ENCODE measurements at regions not wholly inside any gene's neighbourhood (a gene's known extent, or its start where the extent isn't known, plus 50 kb on each side); places are given as distances from the start of the nearest gene placed in this dataset.
"Not testable (repeated sequence)": the region's sequence is repeated elsewhere in the genome, so short reads cannot be mapped to it uniquely, and the experiment has no call there.

GRCh38 chr2:49621016-49621415 is 466.7 kb upstream of the FSHR start:
- no peak for DNase-seq (ENCODE audit: low read depth)
- no peak for TF ChIP-seq CTCF (IDR thresholded peaks at IDR 0.05; ENCODE audit: insufficient read depth, low read length, poor library complexity, severe bottlenecking)
- Histone ChIP-seq H3K27me3 (ENCODE audit: control insufficient read depth, insufficient read depth, low read length) (no peaks in the 10 kb centered on the region), H3K4me3 (ENCODE audit: low read depth, low read length) (no peak overlapping the region), H3K36me3 (ENCODE audit: control insufficient read depth, insufficient read depth, low read length) (no peaks in the 10 kb centered on the region)

- no peak for DNase-seq (ENCODE audit: low read depth)
- no peaks in the 10 kb centered on the region for H3K27me3 ChIP-seq (ENCODE audit: control insufficient read depth, insufficient read depth, low read length)
- TF ChIP-seq CTCF (IDR thresholded peaks at IDR 0.05; ENCODE audit: insufficient read depth, low read length, poor library complexity, severe bottlenecking), result peak; percentile 20
- H3K4me3 ChIP-seq (ENCODE audit: low read depth, low read length), result no peak overlapping the region
- no peaks in the 10 kb centered on the region for H3K36me3 ChIP-seq (ENCODE audit: control insufficient read depth, insufficient read depth, low read length)
These were observed 465.5 kb upstream of the FSHR start for GRCh38 chr2:49619804-49620203.

- TF ChIP-seq CTCF (IDR thresholded peaks at IDR 0.05; ENCODE audit: insufficient read depth, low read length, poor library complexity, severe bottlenecking), result no peak
- Histone ChIP-seq H3K27me3 (ENCODE audit: control insufficient read depth, insufficient read depth, low read length) (no peaks in the 10 kb centered on the region), H3K36me3 (ENCODE audit: control insufficient read depth, insufficient read depth, low read length) (no peaks in the 10 kb centered on the region), H3K4me3 (ENCODE audit: low read depth, low read length) (no peak overlapping the region)
- DNase-seq (ENCODE audit: low read depth), result no peak
These were observed 464.2 kb upstream of the FSHR start for GRCh38 chr2:49618491-49618890.

GRCh38 chr2:49616800-49617199 is 462.5 kb upstream of the FSHR start:
- DNase-seq (ENCODE audit: low read depth), result no peak
- Histone ChIP-seq H3K27me3 (ENCODE audit: control insufficient read depth, insufficient read depth, low read length) (no peaks in the 10 kb centered on the region), H3K4me3 (ENCODE audit: low read depth, low read length) (no peak overlapping the region), H3K36me3 (ENCODE audit: control insufficient read depth, insufficient read depth, low read length) (no peaks in the 10 kb centered on the region)
- peak; percentile 63 for TF ChIP-seq CTCF (IDR thresholded peaks at IDR 0.05; ENCODE audit: insufficient read depth, low read length, poor library complexity, severe bottlenecking)

- H3K4me3 ChIP-seq (ENCODE audit: low read depth, low read length); H3K27me3 ChIP-seq (ENCODE audit: control insufficient read depth, insufficient read depth, low read length); DNase-seq (ENCODE audit: low read depth); H3K36me3 ChIP-seq (ENCODE audit: control insufficient read depth, insufficient read depth, low read length): not testable (repeated sequence)
These were observed 457.5 kb upstream of the FSHR start for GRCh38 chr2:49611796-49612195.

GRCh38 chr2:49600524-49600923 is 446.2 kb upstream of the FSHR start:
- DNase-seq (ENCODE audit: low read depth), result no peak
- no peaks in the 10 kb centered on the region for H3K27me3 ChIP-seq (ENCODE audit: control insufficient read depth, insufficient read depth, low read length)
- no peak for TF ChIP-seq CTCF (IDR thresholded peaks at IDR 0.05; ENCODE audit: insufficient read depth, low read length, poor library complexity, severe bottlenecking)
- H3K4me3 ChIP-seq (ENCODE audit: low read depth, low read length), result no peak overlapping the region
- no peaks in the 10 kb centered on the region for H3K36me3 ChIP-seq (ENCODE audit: control insufficient read depth, insufficient read depth, low read length)

All from kidney epithelial cell (primary cell).